SK-N-MC (cell line): ENCODE measurements at regions not wholly inside any gene's neighbourhood (a gene's known extent, or its start where the extent isn't known, plus 50 kb on each side); places are given as distances from the start of the nearest gene placed in this dataset.

Experiments used
- DNase-seq: peaks from one replicate; pipeline ENCODE4 v3.0.0-alpha.2; 2011; ENCODE audit warnings: low read depth, low spot score
- H3K27ac ChIP-seq: fragments of 200-600 bp; sonication (generic); 2 replicates; pipeline ENCODE4 v1.5.1; 2016; ENCODE audit warnings: mixed run types
- H3K36me3 ChIP-seq: fragments of 200-600 bp; sonication (generic); 2 replicates; pipeline ENCODE4 v1.6.1; 2017; ENCODE audit warnings: antibody characterized with exemption, low read length, mixed read lengths; ENCODE audit not compliant: insufficient read depth
- H3K4me3 ChIP-seq: fragments of 200-600 bp; sonication (generic); 2 replicates; pipeline ENCODE4 v1.5.1; 2016
- H3K9ac ChIP-seq: fragments of 200-600 bp; sonication (generic); 2 replicates; pipeline ENCODE4 v1.8.0; 2017; ENCODE audit warnings: mixed run types, mixed read lengths; ENCODE audit not compliant: insufficient read length
- H3K9me3 ChIP-seq: fragments of 200-600 bp; sonication (generic); 2 replicates; pipeline ENCODE4 v1.6.1; 2017; ENCODE audit warnings: low read depth, mild to moderate bottlenecking, antibody characterized with exemption, low read length, moderate library complexity, mixed read lengths
- EZH2 ChIP-seq: fragments of 200-600 bp; sonication (generic); IDR thresholded peaks from one replicate; pipeline ENCODE4 v1.6.1; 2017; ENCODE audit warnings: antibody characterized with exemption
- FOXP2 ChIP-seq: optimal IDR thresholded peaks from 2 replicates; pipeline ENCODE3; 2011; ENCODE audit warnings: mild to moderate bottlenecking, moderate library complexity; ENCODE audit not compliant: insufficient read depth; ENCODE audit errors: extremely low read length, control extremely low read depth
- POLR2AphosphoS5 ChIP-seq: IDR thresholded peaks from 2 replicates; pipeline ENCODE4 v1.6.1; 2012; ENCODE audit warnings: mild to moderate bottlenecking, low read depth, low read length, borderline replicate concordance

DNA sequence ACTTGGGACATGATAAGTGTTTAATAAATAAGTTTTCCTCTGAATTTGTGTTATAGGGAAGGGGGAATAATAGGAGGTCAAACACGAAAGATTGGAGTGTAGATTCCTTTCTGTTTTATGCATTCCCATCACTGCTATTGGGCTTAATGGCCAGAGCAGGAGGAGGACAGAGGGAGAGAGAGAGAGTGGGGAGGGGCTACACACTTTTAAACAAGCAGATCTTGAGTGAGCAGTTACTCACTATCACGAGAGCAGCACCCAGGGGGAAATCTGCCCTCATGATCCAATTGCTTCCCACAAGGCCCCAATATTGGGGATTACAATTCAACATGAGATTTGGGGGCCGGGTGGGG, 505.0 kb downstream of the GRIN2A start:
- no peak for TF ChIP-seq POLR2AphosphoS5
- Histone ChIP-seq H3K27ac (no peak overlapping the region), H3K36me3 (no peaks in the 10 kb centered on the region), H3K4me3 (no peak overlapping the region), H3K9ac (no peak overlapping the region), H3K9me3 (no peaks in the 10 kb centered on the region)
- DNase-seq: no peak

GRCh38 chr16:9679213-9679767, 502.9 kb downstream of the GRIN2A start:
- H3K4me3 ChIP-seq: no peak overlapping the region
- H3K27ac ChIP-seq: no peak overlapping the region
- DNase-seq: no peak
- H3K36me3 ChIP-seq: no peaks in the 10 kb centered on the region
- no peak overlapping the region for H3K9ac ChIP-seq
- H3K9me3 ChIP-seq: no peaks in the 10 kb centered on the region
- TF ChIP-seq POLR2AphosphoS5 (no peak), EZH2 (no peak), FOXP2 (no peak)

GRCh38 chr16:9680019-9680655, 502.1 kb downstream of the GRIN2A start:
- TF ChIP-seq FOXP2: no peak
- no peak for DNase-seq
- Histone ChIP-seq H3K9ac (no peak overlapping the region), H3K27ac (no peak overlapping the region), H3K9me3 (no peaks in the 10 kb centered on the region), H3K4me3 (no peak overlapping the region), H3K36me3 (no peaks in the 10 kb centered on the region)

DNA sequence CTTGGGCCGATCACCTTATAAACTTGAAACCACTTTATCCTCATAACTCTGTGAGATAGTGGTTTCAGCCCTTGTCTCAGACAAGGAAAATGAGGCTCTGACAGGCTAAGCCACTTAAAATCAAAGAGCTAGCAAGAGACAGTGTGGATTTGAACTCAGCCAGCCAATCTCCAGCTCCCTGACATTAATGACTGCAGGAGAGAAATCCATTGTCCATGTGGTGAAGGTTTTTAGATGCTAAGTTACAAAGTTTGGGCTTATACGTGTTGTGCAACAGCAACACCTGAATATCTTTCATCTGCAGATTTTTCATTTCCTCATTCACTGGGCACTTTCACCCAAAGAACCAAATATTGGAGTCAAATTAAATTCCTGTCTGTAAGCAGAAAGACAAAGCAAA, 501.3 kb downstream of the GRIN2A start:
- H3K9ac ChIP-seq: no peak overlapping the region
- H3K9me3 ChIP-seq: no peaks in the 10 kb centered on the region
- TF ChIP-seq POLR2AphosphoS5: no peak
- no peak for TF ChIP-seq FOXP2
- TF ChIP-seq EZH2: no peak
- DNase-seq: no peak
- no peak overlapping the region for H3K27ac ChIP-seq
- H3K36me3 ChIP-seq: no peaks in the 10 kb centered on the region
- H3K4me3 ChIP-seq: no peak overlapping the region

DNA sequence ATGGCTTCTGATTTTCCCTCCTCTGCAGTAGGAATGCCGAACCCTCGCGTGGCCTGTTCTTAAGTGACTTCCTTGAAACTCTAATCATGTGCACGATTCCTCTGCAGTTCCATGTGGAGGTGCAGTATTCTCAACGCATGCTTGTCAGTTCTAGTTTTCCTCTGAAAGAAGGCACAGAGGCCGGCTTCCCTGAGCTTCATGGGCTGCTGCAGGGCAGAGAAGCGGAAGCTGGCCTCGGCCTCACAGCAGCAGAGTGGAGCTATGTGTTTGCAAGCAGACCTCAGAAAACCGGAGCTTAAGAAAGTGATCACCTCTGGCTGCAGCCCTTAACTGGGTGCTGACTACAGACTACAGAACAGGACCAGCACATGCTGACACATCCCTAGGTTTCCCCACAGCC, 500.7 kb downstream of the GRIN2A start:
- Histone ChIP-seq H3K9ac (no peak overlapping the region), H3K27ac (no peak overlapping the region), H3K36me3 (no peaks in the 10 kb centered on the region), H3K4me3 (no peak overlapping the region), H3K9me3 (no peaks in the 10 kb centered on the region)
- DNase-seq: no peak
- TF ChIP-seq FOXP2 (no peak), EZH2 (no peak), POLR2AphosphoS5 (no peak)

DNA sequence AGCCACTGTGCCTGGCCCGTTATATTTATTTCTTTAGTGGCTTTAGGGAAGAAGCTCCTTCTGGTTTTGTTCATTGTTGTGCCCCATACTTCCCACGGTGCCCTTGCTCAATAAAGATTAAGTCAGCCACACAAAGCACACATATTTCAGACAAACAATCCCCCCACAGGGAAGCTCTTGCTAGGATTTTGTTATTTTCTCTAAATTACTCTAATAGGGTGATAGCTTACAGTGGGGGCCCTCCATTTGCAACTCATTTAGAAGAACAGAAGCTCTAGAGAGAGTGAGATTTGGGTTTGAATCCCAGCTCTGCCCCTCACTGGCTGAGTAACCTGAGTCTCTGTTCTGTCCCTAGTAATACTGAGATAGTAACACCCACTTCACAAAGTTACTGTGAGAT, 499.9 kb downstream of the GRIN2A start:
- no peaks in the 10 kb centered on the region for H3K36me3 ChIP-seq
- H3K9ac ChIP-seq: no peak overlapping the region
- no peaks in the 10 kb centered on the region for H3K9me3 ChIP-seq
- no peak overlapping the region for H3K4me3 ChIP-seq
- TF ChIP-seq FOXP2 (no peak), POLR2AphosphoS5 (no peak), EZH2 (no peak)
- DNase-seq: no peak
- no peak overlapping the region for H3K27ac ChIP-seq

- no peaks in the 10 kb centered on the region for H3K9me3 ChIP-seq
- DNase-seq: no peak
- H3K36me3 ChIP-seq: no peaks in the 10 kb centered on the region
- H3K27ac ChIP-seq: no peak overlapping the region
- TF ChIP-seq EZH2: no peak
- TF ChIP-seq FOXP2: no peak
- TF ChIP-seq POLR2AphosphoS5: no peak
- no peak overlapping the region for H3K9ac ChIP-seq
- no peak overlapping the region for H3K4me3 ChIP-seq
Measured at GRCh38 chr16:9683677-9684076, 498.6 kb downstream of the GRIN2A start.

- no peaks in the 10 kb centered on the region for H3K36me3 ChIP-seq
- no peak overlapping the region for H3K27ac ChIP-seq
- H3K9me3 ChIP-seq: no peaks in the 10 kb centered on the region
- no peak overlapping the region for H3K9ac ChIP-seq
- TF ChIP-seq POLR2AphosphoS5: no peak
- TF ChIP-seq EZH2: no peak
- TF ChIP-seq FOXP2: no peak
- no peak overlapping the region for H3K4me3 ChIP-seq
- DNase-seq: no peak
Measured at GRCh38 chr16:9687737-9688319, 494.4 kb downstream of the GRIN2A start.

- no peaks in the 10 kb centered on the region for H3K9me3 ChIP-seq
- H3K27ac ChIP-seq: no peak overlapping the region
- no peak for TF ChIP-seq EZH2
- TF ChIP-seq POLR2AphosphoS5: no peak
- no peak for TF ChIP-seq FOXP2
- no peak for DNase-seq
- no peak overlapping the region for H3K4me3 ChIP-seq
- no peak overlapping the region for H3K9ac ChIP-seq
- no peaks in the 10 kb centered on the region for H3K36me3 ChIP-seq
Measured at GRCh38 chr16:9689597-9689996, 492.6 kb downstream of the GRIN2A start.
